Endothelial cell of umbilical vein (primary cell): ENCODE measurements at regions not wholly inside any gene's neighbourhood (a gene's known extent, or its start where the extent isn't known, plus 50 kb on each side); places are given as distances from the start of the nearest gene placed in this dataset.

Source experiments
- BruUV-seq: library from RNA; stranded (reverse); fragments of 400-500 nt; replicated peaks from 2 replicates; lab custom pipeline; 2021; lab: Mats Ljungman, UMichigan
- CTCF ChIA-PET: fragments of 300-600, 350-600 bp; sonication (Branson Sonifier 250); formaldehyde crosslinking; loops from one replicate; lab custom pipeline; 2021; ENCODE audit warnings: antibody characterized with exemption, inconsistent platforms; lab: Charles Lee
- POLR2A ChIA-PET: fragments of 300-600, 350-600 bp; sonication (Branson Sonifier 250); formaldehyde crosslinking; loops from one replicate; lab custom pipeline; 2021; ENCODE audit warnings: antibody characterized with exemption, inconsistent platforms; lab: Charles Lee
- DNase-seq: peaks from one replicate; pipeline ENCODE4 v3.0.0-alpha.2; 2011; ENCODE audit warnings: low read depth, low spot score
- FAIRE-seq: peaks from 2 replicates; lab custom pipeline; 2011; peaks lifted over from hg19 to GRCh38; lab: Jason Lieb, UNC
- H2AFZ ChIP-seq: 2 replicates; pipeline ENCODE4 v1.6.0; 2012; ENCODE audit warnings: low read depth, low read length, control low read depth, inconsistent platforms
- H3K27ac ChIP-seq: 2 replicates; pipeline ENCODE4 v1.5.1; 2011; ENCODE audit warnings: low read depth, mild to moderate bottlenecking, control low read depth, low read length, moderate library complexity; ENCODE audit not compliant: insufficient read depth
- H3K27me3 ChIP-seq, 2 experiments: 2 replicates each; pipeline versions ENCODE4 v1.6.0 to v1.6.1; 2011; ENCODE audit warnings: low read length in 2 of 2, mixed read lengths in 1 of 2; ENCODE audit not compliant: control insufficient read depth in 2 of 2, insufficient read depth in 2 of 2
- H3K36me3 ChIP-seq, 2 experiments: 2 replicates in 1 of 2; 3 replicates in 1 of 2; pipeline ENCODE4 v1.5.1; 2011; ENCODE audit warnings: low read length in 2 of 2, mild to moderate bottlenecking in 1 of 2, moderate library complexity in 1 of 2; ENCODE audit not compliant: control insufficient read depth in 2 of 2, insufficient read depth in 2 of 2; ENCODE audit errors: extremely low read depth in 1 of 2
- H3K4me1 ChIP-seq: 3 replicates; pipeline ENCODE4 v1.5.1; 2011; ENCODE audit warnings: mild to moderate bottlenecking, low read length; ENCODE audit not compliant: control insufficient read depth, insufficient read depth; ENCODE audit errors: extremely low read depth
- H3K4me2 ChIP-seq: 2 replicates; pipeline ENCODE4 v1.6.1; 2011; ENCODE audit warnings: low read length, control low read depth, mixed read lengths; ENCODE audit not compliant: insufficient read depth
- H3K4me3 ChIP-seq, 3 experiments: fragments of 200-600 bp in 1 of 3; sonication (generic), shearing (Covaris generic) in 1 of 3; replicated peaks in 1 of 3; 2 replicates each; pipeline ENCODE4 v1.5.1; 2011 to 2016; ENCODE audit warnings: control low read depth in 3 of 3, low read length in 3 of 3, mild to moderate bottlenecking in 2 of 3, inconsistent platforms in 1 of 3, low read depth in 1 of 3, moderate library complexity in 1 of 3; ENCODE audit not compliant: insufficient read depth in 1 of 3
- H3K79me2 ChIP-seq: 2 replicates; pipeline ENCODE4 v1.6.0; 2012; ENCODE audit warnings: low read length, inconsistent platforms; ENCODE audit not compliant: control insufficient read depth, insufficient read depth
- H3K9ac ChIP-seq: replicated peaks from 2 replicates; pipeline ENCODE3; 2011; ENCODE audit warnings: low read length, control low read depth; ENCODE audit not compliant: insufficient read depth; ENCODE audit errors: extremely low read depth
- H3K9me1 ChIP-seq: replicated peaks from 3 replicates; pipeline ENCODE4 v1.6.0; 2011; ENCODE audit warnings: mild to moderate bottlenecking, low read length; ENCODE audit not compliant: control insufficient read depth, insufficient read depth; ENCODE audit errors: extremely low read depth
- H3K9me3 ChIP-seq: replicated peaks from 2 replicates; pipeline ENCODE4 v1.5.1; 2012; ENCODE audit warnings: low read length, inconsistent platforms; ENCODE audit not compliant: control insufficient read depth, insufficient read depth
- H4K20me1 ChIP-seq: replicated peaks from 2 replicates; pipeline ENCODE3; 2011; ENCODE audit warnings: mild to moderate bottlenecking, low read length; ENCODE audit not compliant: control insufficient read depth, insufficient read depth; ENCODE audit errors: extremely low read depth
- CTCF ChIP-seq, 2 donors: IDR thresholded peaks; 1 replicate in 1 of 2; 2 replicates in 1 of 2; pipeline ENCODE4 v1.5.1; 2011; ENCODE audit warnings: low read length in 2 of 2, mild to moderate bottlenecking in 2 of 2, moderate library complexity in 2 of 2, control low read depth in 1 of 2, inconsistent platforms in 1 of 2, low read depth in 1 of 2; ENCODE audit not compliant: insufficient read depth in 1 of 2; ENCODE audit errors: extremely low read depth in 1 of 2
- EZH2 ChIP-seq: IDR thresholded peaks from 2 replicates; pipeline ENCODE4 v1.6.1; 2012; ENCODE audit warnings: borderline replicate concordance, low read depth, mild to moderate bottlenecking, moderate library complexity, low read length, inconsistent platforms; ENCODE audit not compliant: severe bottlenecking
- FOS ChIP-seq: IDR thresholded peaks from 2 replicates; pipeline ENCODE4 v1.6.1; 2011; ENCODE audit warnings: mild to moderate bottlenecking, low read length, moderate library complexity, borderline replicate concordance; ENCODE audit not compliant: insufficient read depth
- GATA2 ChIP-seq: IDR thresholded peaks from 2 replicates; pipeline ENCODE4 v1.7.0; 2011; ENCODE audit warnings: low read depth, mild to moderate bottlenecking, moderate library complexity, mixed read lengths, low read length; ENCODE audit not compliant: insufficient read length, insufficient read depth
- JUN ChIP-seq: IDR thresholded peaks from 2 replicates; pipeline ENCODE4 v1.6.1; 2011; ENCODE audit warnings: borderline replicate concordance, low read depth; ENCODE audit not compliant: insufficient read length, insufficient read depth
- MAX ChIP-seq: IDR thresholded peaks from 2 replicates; pipeline ENCODE4 v1.6.1; 2011; ENCODE audit not compliant: insufficient read depth, insufficient read length
- MYC ChIP-seq: IDR thresholded peaks from one replicate; pipeline ENCODE4 v1.6.1; 2011; ENCODE audit warnings: mild to moderate bottlenecking, low read depth, low read length
- POLR2A ChIP-seq: IDR thresholded peaks from 2 replicates; pipeline ENCODE4 v1.6.1; 2012; ENCODE audit warnings: low read depth, mild to moderate bottlenecking, control low read depth, low read length
- POLR2AphosphoS5 ChIP-seq: IDR thresholded peaks from 2 replicates; pipeline ENCODE4 v1.6.1; 2012; ENCODE audit warnings: low read depth, mild to moderate bottlenecking, control low read depth, low read length, moderate library complexity; ENCODE audit not compliant: insufficient read depth
- dilution Hi-C: fragments of 300-500 bp; cut with MboI; formaldehyde crosslinking; loops from one replicate; pipeline ENCODE4 v1.15.0; 2019; ENCODE audit warnings: low sequenced_read_pairs; ENCODE audit not compliant: extremely low pct_ligation_motif_present
- intact Hi-C: fragments of 100-400 bp; cut with micrococcal nuclease; formaldehyde crosslinking; loops from one replicate; pipeline ENCODE4 v1.10.0; 2022

- H4K20me1 ChIP-seq = no peaks in the 10 kb centered on the region
- H3K4me3 ChIP-seq = no peak overlapping the region
- FAIRE-seq = no peak
- no peaks in the 10 kb centered on the region for H3K27me3 ChIP-seq
- H3K4me1 ChIP-seq = no peaks in the 10 kb centered on the region
- H3K9me1 ChIP-seq = no peaks in the 10 kb centered on the region
- dilution Hi-C loops = no loop called here
- no TSS peak for BruUV-seq
- no peaks in the 10 kb centered on the region for H3K9me3 ChIP-seq
- no peak overlapping the region for H3K27ac ChIP-seq
- H3K36me3 ChIP-seq = no peaks in the 10 kb centered on the region
- H2AFZ ChIP-seq = no peak overlapping the region
- no peak overlapping the region for H3K9ac ChIP-seq
- TF ChIP-seq JUN = no peak
- TF ChIP-seq GATA2 = no peak
- H3K4me2 ChIP-seq = no peak overlapping the region
- DNase-seq = no peak
- ChIA-PET POLR2A (no interaction called here), CTCF (no interaction called here)
- intact Hi-C loops = no loop called here
- H3K79me2 ChIP-seq = no peaks in the 10 kb centered on the region
Observed at GRCh38 chr12:97910559-97910958, 448.0 kb downstream of the RMST start.

GRCh38 chr12:97912943-97913342 lies 450.3 kb downstream of the RMST start:
- Histone ChIP-seq H3K27me3 (no peaks in the 10 kb centered on the region), H4K20me1 (no peaks in the 10 kb centered on the region), H3K4me2 (no peak overlapping the region), H3K4me1 (no peaks in the 10 kb centered on the region), H3K9me1 (no peaks in the 10 kb centered on the region), H3K9me3 (no peaks in the 10 kb centered on the region), H3K36me3 (no peaks in the 10 kb centered on the region), H3K27ac (no peak overlapping the region), H3K4me3 (no peak overlapping the region), H3K9ac (no peak overlapping the region), H2AFZ (no peak overlapping the region), H3K79me2 (no peaks in the 10 kb centered on the region)
- FAIRE-seq (no peak), DNase-seq (no peak)
- no peak for TF ChIP-seq EZH2
- TF ChIP-seq MAX = no peak
- TF ChIP-seq CTCF (IDR thresholded peaks at IDR 0.05; ENCODE audit: extremely low read depth in 1 of 2, insufficient read depth in 1 of 2, low read depth in 1 of 2, low read length in 2 of 2) = no peak
- no peak for TF ChIP-seq GATA2
- TF ChIP-seq MYC = no peak
- TF ChIP-seq FOS = no peak
- TF ChIP-seq POLR2A = no peak
- no peak for TF ChIP-seq JUN
- TF ChIP-seq POLR2AphosphoS5 = no peak
- intact Hi-C loops = no loop called here
- no TSS peak for BruUV-seq
- ChIA-PET POLR2A (no interaction called here), CTCF (no interaction called here)
- dilution Hi-C loops = no loop called here
